GM23248 (cell line): ENCODE measurements at regions not wholly inside any gene's neighbourhood (a gene's known extent, or its start where the extent isn't known, plus 50 kb on each side); places are given as distances from the start of the nearest gene placed in this dataset.

Experiments used
- DNase-seq: peaks from one replicate; pipeline ENCODE4 v3.0.0-alpha.2; 2015
- H2AFZ ChIP-seq: fragments of 200-600 bp; sonication (generic); 2 replicates; pipeline ENCODE4 v1.6.1; 2016; ENCODE audit warnings: antibody characterized with exemption
- H3F3A ChIP-seq: fragments of 200-600 bp; sonication (generic); 2 replicates; pipeline ENCODE4 v1.6.1; 2016; ENCODE audit warnings: mild to moderate bottlenecking, antibody characterized with exemption, mixed run types; ENCODE audit not compliant: insufficient read depth
- H3K27ac ChIP-seq: fragments of 200-600 bp; sonication (generic); 2 replicates; pipeline ENCODE4 v1.5.1; 2016; ENCODE audit warnings: mild to moderate bottlenecking
- H3K27me3 ChIP-seq: fragments of 200-600 bp; sonication (generic); replicated peaks from 2 replicates; pipeline ENCODE4 v1.6.1; 2016; ENCODE audit warnings: mild to moderate bottlenecking; ENCODE audit not compliant: insufficient read depth
- H3K36me3 ChIP-seq: fragments of 200-600 bp; sonication (generic); 2 replicates; pipeline ENCODE4 v1.6.1; 2016; ENCODE audit warnings: low read depth, mild to moderate bottlenecking
- H3K4me1 ChIP-seq: fragments of 200-600 bp; sonication (generic); 2 replicates; pipeline ENCODE4 v1.6.1; 2016; ENCODE audit warnings: mild to moderate bottlenecking; ENCODE audit not compliant: insufficient read depth
- H3K4me2 ChIP-seq: fragments of 200-600 bp; sonication (generic); one replicate; pipeline ENCODE4 v1.6.1; 2016; ENCODE audit warnings: mild to moderate bottlenecking; ENCODE audit not compliant: unreplicated experiment
- H3K4me3 ChIP-seq: fragments of 200-600 bp; sonication (generic); 2 replicates; pipeline ENCODE4 v1.5.1; 2016; ENCODE audit warnings: mild to moderate bottlenecking
- H3K79me2 ChIP-seq: fragments of 200-600 bp; sonication (generic); 2 replicates; pipeline ENCODE4 v1.6.1; 2016; ENCODE audit warnings: mild to moderate bottlenecking; ENCODE audit not compliant: insufficient read depth
- H3K9ac ChIP-seq: fragments of 200-600 bp; sonication (generic); 2 replicates; pipeline ENCODE4 v1.6.1; 2016; ENCODE audit warnings: mild to moderate bottlenecking
- H3K9me2 ChIP-seq: fragments of 200-600 bp; sonication (generic); 2 replicates; pipeline ENCODE4 v1.6.1; 2016; ENCODE audit warnings: mixed run types, mild to moderate bottlenecking, moderate library complexity; ENCODE audit not compliant: insufficient read depth
- H3K9me3 ChIP-seq: fragments of 200-600 bp; sonication (generic); one replicate; pipeline ENCODE4 v1.6.1; 2017; ENCODE audit warnings: low read depth
- H4K20me1 ChIP-seq: fragments of 200-600 bp; sonication (generic); 2 replicates; pipeline ENCODE4 v1.6.0; 2016; ENCODE audit not compliant: insufficient read depth
- EZH2 ChIP-seq: fragments of 200-600 bp; sonication (generic); IDR thresholded peaks from 2 replicates; pipeline ENCODE4 v1.6.1; 2018; ENCODE audit warnings: antibody characterized with exemption, mild to moderate bottlenecking; ENCODE audit not compliant: insufficient read depth, poor library complexity, severe bottlenecking
- EZH2phosphoT487 ChIP-seq: fragments of 200-600 bp; sonication (generic); IDR thresholded peaks from 2 replicates; pipeline ENCODE4 v1.6.1; 2018; ENCODE audit warnings: antibody characterized with exemption, moderate library complexity, mild to moderate bottlenecking, low read depth; ENCODE audit not compliant: insufficient read depth
- WGBS, 2 experiments: methylation state at CpG; one replicate each; pipeline ENCODE4 v1.1.6; 2015 to 2017; ENCODE audit warnings: low lambda C conversion rate in 2 of 2, low coverage in 1 of 2; ENCODE audit errors: missing lambda C conversion rate in 2 of 2; 5-methylcytosine and 5-hydroxymethylcytosine counted together
- in situ Hi-C: fragments of 300-500 bp; cut with MboI; formaldehyde crosslinking; loops from 2 replicates; pipeline ENCODE4 v1.15.0; 2020

- WGBS, 2 experiments, result 69 to 72% methylated on average over 4 of the region's 4 CpGs
- no peak overlapping the region for H3K4me3 ChIP-seq
- H3K27ac ChIP-seq, result peak overlapping the region; percentile 53
- H3K79me2 ChIP-seq, result peaks cover 100% of the 10 kb centered on the region
- H3K4me2 ChIP-seq, result no peak overlapping the region
- no peaks in the 10 kb centered on the region for H3K9me2 ChIP-seq
- peaks cover 27% of the 10 kb centered on the region; the same call in 1 of the 2 replicates for H4K20me1 ChIP-seq
- H3F3A ChIP-seq, result peaks cover 69% of the 10 kb centered on the region
- H3K27me3 ChIP-seq, result no peaks in the 10 kb centered on the region
- H2AFZ ChIP-seq, result no peak overlapping the region
- peaks cover 28% of the 10 kb centered on the region; the same call in 1 of the 2 replicates for H3K36me3 ChIP-seq
- peak; percentile 72 for DNase-seq
- no peak overlapping the region for H3K9ac ChIP-seq
- in situ Hi-C loops, result no loop called here
- TF ChIP-seq EZH2, result no peak
- no peak for TF ChIP-seq EZH2phosphoT487
- H3K9me3 ChIP-seq, result no peaks in the 10 kb centered on the region
- peaks cover 48% of the 10 kb centered on the region for H3K4me1 ChIP-seq
Observed at GRCh38 chr9:110133608-110134210, 74.2 kb downstream of the C9orf152 start.

GRCh38 chr9:110135846-110136245 lies 72.1 kb downstream of the C9orf152 start:
- no peak overlapping the region for H2AFZ ChIP-seq
- peaks cover 49% of the 10 kb centered on the region for H3K36me3 ChIP-seq
- H3K9me2 ChIP-seq, result no peaks in the 10 kb centered on the region
- no peak overlapping the region for H3K27ac ChIP-seq
- in situ Hi-C loops, result no loop called here
- peak; percentile 60 for DNase-seq
- H3K9me3 ChIP-seq, result no peaks in the 10 kb centered on the region
- WGBS, 2 experiments, result 77 to 95% methylated on average over 1 of the region's 1 CpG
- H3K4me3 ChIP-seq, result no peak overlapping the region
- H3K27me3 ChIP-seq, result no peaks in the 10 kb centered on the region
- TF ChIP-seq EZH2phosphoT487, result no peak
- no peak for TF ChIP-seq EZH2
- peaks cover 67% of the 10 kb centered on the region for H3F3A ChIP-seq
- no peak overlapping the region for H3K4me2 ChIP-seq
- no peak overlapping the region for H3K9ac ChIP-seq
- H3K79me2 ChIP-seq, result peaks cover 100% of the 10 kb centered on the region
- H4K20me1 ChIP-seq, result peaks cover 20% of the 10 kb centered on the region; the same call in 1 of the 2 replicates
- H3K4me1 ChIP-seq, result peaks cover 55% of the 10 kb centered on the region

GRCh38 chr9:110136802-110137201 lies 71.2 kb downstream of the C9orf152 start:
- no peak for TF ChIP-seq EZH2phosphoT487
- no peak for TF ChIP-seq EZH2
- H3K9me2 ChIP-seq, result no peaks in the 10 kb centered on the region
- peaks cover 49% of the 10 kb centered on the region for H3K36me3 ChIP-seq
- H3K4me1 ChIP-seq, result peaks cover 56% of the 10 kb centered on the region
- H3K9me3 ChIP-seq, result no peaks in the 10 kb centered on the region
- no peak for DNase-seq
- peaks cover 94% of the 10 kb centered on the region for H3K79me2 ChIP-seq
- H3K9ac ChIP-seq, result no peak overlapping the region
- H3K27me3 ChIP-seq, result no peaks in the 10 kb centered on the region
- peaks cover 11% of the 10 kb centered on the region; the same call in 1 of the 2 replicates for H4K20me1 ChIP-seq
- 91 to 96% methylated on average over 11 of the region's 11 CpGs for WGBS, 2 experiments
- H3K27ac ChIP-seq, result no peak overlapping the region
- H3K4me3 ChIP-seq, result no peak overlapping the region
- peaks cover 66% of the 10 kb centered on the region for H3F3A ChIP-seq
- H3K4me2 ChIP-seq, result no peak overlapping the region
- H2AFZ ChIP-seq, result no peak overlapping the region
- in situ Hi-C loops, result no loop called here

GRCh38 chr9:110140276-110140675 lies 67.7 kb downstream of the C9orf152 start:
- Histone ChIP-seq H3K4me3 (no peak overlapping the region), H3K36me3 (peaks cover 43% of the 10 kb centered on the region)

More at GRCh38 chr9:110140276-110140675, 67.7 kb downstream of the C9orf152 start:
- H3K27me3 ChIP-seq, result no peaks in the 10 kb centered on the region
- peaks cover 62% of the 10 kb centered on the region for H3K4me1 ChIP-seq
- peaks cover 93% of the 10 kb centered on the region for H3K79me2 ChIP-seq
- H3K27ac ChIP-seq, result peak overlapping the region; percentile 74
- H3K4me2 ChIP-seq, result peak overlapping the region; percentile 45
- no peak for DNase-seq
- H3K9me2 ChIP-seq, result no peaks in the 10 kb centered on the region
- TF ChIP-seq EZH2phosphoT487 (no peak), EZH2 (no peak)
- no peaks in the 10 kb centered on the region for H3K9me3 ChIP-seq
- no peak overlapping the region for H2AFZ ChIP-seq
- 86 to 89% methylated on average over 4 of the region's 4 CpGs for WGBS, 2 experiments
- in situ Hi-C loops, result no loop called here
- no peak overlapping the region for H3K9ac ChIP-seq
- peaks cover 5% of the 10 kb centered on the region; the same call in 1 of the 2 replicates for H4K20me1 ChIP-seq
- H3F3A ChIP-seq, result peaks cover 68% of the 10 kb centered on the region
